GM18498 (cell line): ENCODE measurements at regions not wholly inside any gene's neighbourhood (a gene's known extent, or its start where the extent isn't known, plus 50 kb on each side); places are given as distances from the start of the nearest gene placed in this dataset.

Experiments
- ATAC-seq: cut with Tn5 transposase; IDR thresholded peaks from one replicate; pipeline ENCODE4 v1.9.1; 2021; ENCODE audit warnings: mild to moderate bottlenecking, moderate library complexity; ENCODE audit not compliant: unreplicated experiment

GRCh38 chr7:33700001-33700899 is 205.1 kb upstream of the BMPER start:
- ATAC-seq, result no peak

- no peak for ATAC-seq
Observed at GRCh38 chr7:33701189-33701740, 204.1 kb upstream of the BMPER start.

GRCh38 chr7:33701927-33702326 is 203.4 kb upstream of the BMPER start:
- no peak for ATAC-seq

- no peak for ATAC-seq
Observed at GRCh38 chr7:33702514-33703054, 202.8 kb upstream of the BMPER start.

GRCh38 chr7:33705333-33705833 is 200.0 kb upstream of the BMPER start:
- ATAC-seq, result no peak

GRCh38 chr7:33706186-33706585 is 199.2 kb upstream of the BMPER start:
- no peak for ATAC-seq

- no peak for ATAC-seq
Observed at GRCh38 chr7:33706771-33707200, 198.6 kb upstream of the BMPER start.

- ATAC-seq, result no peak
Observed at GRCh38 chr7:33707427-33707826, 197.9 kb upstream of the BMPER start.

GRCh38 chr7:33710608-33711007 is 194.7 kb upstream of the BMPER start:
- no peak for ATAC-seq

GRCh38 chr7:33711231-33712019 is 193.9 kb upstream of the BMPER start:
- no peak for ATAC-seq

GRCh38 chr7:33712020-33712414 is 193.3 kb upstream of the BMPER start:
- ATAC-seq, result no peak

GRCh38 chr7:33714208-33714607 is 191.1 kb upstream of the BMPER start:
- ATAC-seq, result no peak

GRCh38 chr7:33716581-33717477 is 188.5 kb upstream of the BMPER start:
- no peak for ATAC-seq

GRCh38 chr7:33719059-33719581 is 186.2 kb upstream of the BMPER start:
- no peak for ATAC-seq

GRCh38 chr7:33720139-33720538 is 185.2 kb upstream of the BMPER start:
- ATAC-seq, result no peak

- ATAC-seq, result no peak
Observed at GRCh38 chr7:33720870-33721269, 184.5 kb upstream of the BMPER start.

- no peak for ATAC-seq
Observed at GRCh38 chr7:33721895-33722294, 183.4 kb upstream of the BMPER start.

- ATAC-seq, result no peak
Observed at GRCh38 chr7:33722383-33723101, 182.8 kb upstream of the BMPER start.

GRCh38 chr7:33724201-33724600 is 181.1 kb upstream of the BMPER start:
- no peak for ATAC-seq
